HL-60 (cell line): ENCODE measurements at regions not wholly inside any gene's neighbourhood (a gene's known extent, or its start where the extent isn't known, plus 50 kb on each side); places are given as distances from the start of the nearest gene placed in this dataset.

Experiments
- DNase-seq, 2 experiments: peaks; one replicate each; pipeline ENCODE4 v3.0.0-alpha.2; 2010 to 2020; ENCODE audit warnings: low read depth in 1 of 2, low spot score in 1 of 2
- H3K27ac ChIP-seq: fragments of 250-450 bp; sonication (Bioruptor Pico); replicated peaks from 2 replicates; pipeline ENCODE4 v1.5.1; 2020; ENCODE audit warnings: mild to moderate bottlenecking, moderate library complexity
- H3K27me3 ChIP-seq: fragments of 250-450 bp; sonication (Bioruptor Pico); 2 replicates; pipeline ENCODE4 v1.5.1; 2021; ENCODE audit warnings: mild to moderate bottlenecking, moderate library complexity; ENCODE audit not compliant: insufficient read depth, poor library complexity, severe bottlenecking
- H3K4me3 ChIP-seq: replicated peaks from 2 replicates; pipeline ENCODE4 v1.5.1; 2011; ENCODE audit warnings: mild to moderate bottlenecking, control low read depth, low read length; ENCODE audit not compliant: insufficient read depth
- CTCF ChIP-seq: IDR thresholded peaks from one replicate; pipeline ENCODE4 v1.5.1; 2011; ENCODE audit warnings: low read length, control low read depth, inconsistent platforms; ENCODE audit not compliant: insufficient read depth
- GABPA ChIP-seq: IDR thresholded peaks from 2 replicates; pipeline ENCODE4 v1.6.1; 2012; ENCODE audit warnings: low read depth
- POLR2AphosphoS5 ChIP-seq: IDR thresholded peaks from 2 replicates; pipeline ENCODE4 v1.6.1; 2012; ENCODE audit warnings: low read depth
- REST ChIP-seq: IDR thresholded peaks from 2 replicates; pipeline ENCODE4 v1.6.1; 2012; ENCODE audit warnings: low read depth; ENCODE audit not compliant: insufficient replicate concordance
- SPI1 ChIP-seq: IDR thresholded peaks from 2 replicates; pipeline ENCODE4 v1.6.1; 2012; ENCODE audit warnings: low read depth, mild to moderate bottlenecking, borderline replicate concordance

GRCh38 chr10:64261676-64262075 lies 740.5 kb downstream of the REEP3 start:
- no peak overlapping the region for H3K27ac ChIP-seq
- TF ChIP-seq GABPA (no peak), POLR2AphosphoS5 (no peak), REST (no peak), CTCF (no peak), SPI1 (no peak)
- no peak overlapping the region for H3K4me3 ChIP-seq
- DNase-seq, result no peak
- no peaks in the 10 kb centered on the region for H3K27me3 ChIP-seq

GRCh38 chr10:64265961-64266360 lies 744.8 kb downstream of the REEP3 start:
- Histone ChIP-seq H3K4me3 (no peak overlapping the region), H3K27ac (no peak overlapping the region), H3K27me3 (no peaks in the 10 kb centered on the region)
- no peak for TF ChIP-seq POLR2AphosphoS5
- no peak for TF ChIP-seq SPI1
- DNase-seq, result no peak

GRCh38 chr10:64271508-64271907 lies 750.3 kb downstream of the REEP3 start:
- Histone ChIP-seq H3K27me3 (no peaks in the 10 kb centered on the region), H3K27ac (no peak overlapping the region), H3K4me3 (no peak overlapping the region)
- TF ChIP-seq POLR2AphosphoS5, result no peak
- TF ChIP-seq REST, result no peak
- TF ChIP-seq SPI1, result no peak
- no peak for TF ChIP-seq CTCF
- no peak for TF ChIP-seq GABPA
- DNase-seq, result no peak

GRCh38 chr10:64271983-64272382 lies 750.8 kb downstream of the REEP3 start:
- H3K27me3 ChIP-seq, result no peaks in the 10 kb centered on the region
- no peak for DNase-seq
- H3K27ac ChIP-seq, result no peak overlapping the region
- no peak for TF ChIP-seq GABPA
- TF ChIP-seq SPI1, result no peak
- no peak for TF ChIP-seq CTCF
- no peak for TF ChIP-seq POLR2AphosphoS5
- TF ChIP-seq REST, result no peak
- no peak overlapping the region for H3K4me3 ChIP-seq
